ENCODE measurements at regions not wholly inside any gene's neighbourhood (a gene's known extent, or its start where the extent isn't known, plus 50 kb on each side); places are given as distances from the start of the nearest gene placed in this dataset.
"Not testable (repeated sequence)": the region's sequence is repeated elsewhere in the genome, so short reads cannot be mapped to it uniquely, and the experiment has no call there.

DNA sequence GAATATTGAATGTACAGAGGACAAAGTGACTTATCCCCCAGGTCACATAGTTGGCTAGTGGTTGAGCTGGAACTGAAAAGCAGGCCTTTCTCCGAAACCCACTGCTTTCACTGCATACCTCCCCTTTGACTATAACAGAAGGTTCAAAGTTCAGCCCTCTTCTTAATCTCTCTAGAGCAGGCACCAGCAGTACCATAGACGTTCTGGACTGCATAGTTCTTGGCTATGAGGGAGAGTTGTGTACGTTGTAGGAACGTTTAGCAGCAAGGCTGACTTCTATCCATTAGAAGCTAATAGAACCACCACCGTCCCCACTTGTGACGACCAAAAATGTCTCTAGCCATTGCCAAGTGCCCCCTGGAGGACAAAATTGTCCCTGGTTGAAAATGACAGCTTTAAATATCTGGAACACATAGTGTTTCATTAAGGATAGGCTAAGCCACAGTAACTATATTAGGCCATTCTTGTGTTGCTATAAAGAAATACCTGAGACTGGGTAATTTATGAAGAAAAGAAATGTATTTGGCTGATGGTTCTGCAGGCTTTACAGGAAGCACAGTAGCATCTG, 123.8 kb upstream of the MTHFD1L start:
- DNase-seq, result peak; percentile 10 to 21

DNA sequence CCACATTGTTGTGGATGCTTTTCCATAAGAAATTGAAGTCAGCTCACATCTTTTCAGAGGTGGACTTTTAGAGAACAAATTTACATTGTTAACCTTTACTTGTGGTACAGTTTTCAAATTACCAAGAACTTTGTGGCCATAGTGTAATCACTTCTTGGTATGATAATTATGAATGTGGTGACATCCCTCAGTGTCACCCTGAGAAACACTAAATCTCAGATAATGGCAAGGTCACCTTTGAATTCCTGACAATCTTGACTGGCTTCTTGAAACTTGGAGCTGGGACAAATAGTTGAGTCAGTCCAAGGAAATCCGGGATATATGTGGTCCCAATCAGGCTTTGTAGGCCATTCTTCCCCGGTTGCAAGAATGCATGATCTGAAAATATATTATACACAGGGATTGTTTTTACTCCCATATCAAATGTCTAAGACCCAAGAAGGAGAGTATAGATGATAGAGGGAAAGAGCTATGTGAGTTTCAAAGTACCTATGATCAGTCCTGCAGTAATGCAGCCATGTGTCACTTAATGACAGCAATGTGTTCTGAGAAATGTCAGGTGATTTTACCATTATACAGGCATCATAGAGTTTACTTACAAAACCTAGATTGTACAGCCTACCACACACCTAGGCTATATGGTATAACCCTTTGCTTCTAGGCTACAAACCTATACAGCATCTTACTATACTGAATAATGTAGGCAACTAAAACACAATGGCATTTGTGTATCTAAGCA, 120.8 kb upstream of the MTHFD1L start:
- no peak for DNase-seq

DNA sequence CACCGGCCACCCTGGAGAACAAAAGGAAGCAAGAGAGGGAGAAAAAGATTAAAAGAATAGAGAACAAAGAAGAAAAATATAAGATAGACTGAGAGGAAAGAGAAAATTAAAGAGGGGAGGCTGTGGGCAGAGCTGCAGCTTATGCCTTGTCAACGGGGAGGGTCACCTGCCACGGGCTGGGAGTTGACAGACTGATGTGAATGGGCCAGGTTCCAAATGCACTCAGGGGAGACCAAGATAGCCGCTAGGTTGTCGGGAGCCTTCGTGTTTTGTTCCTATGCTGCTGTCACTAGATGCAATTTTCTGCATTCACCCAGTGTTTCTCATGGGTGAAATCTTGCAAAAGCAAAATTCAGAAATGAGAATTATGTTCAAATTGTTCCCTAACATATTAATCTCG, 119.6 kb upstream of the MTHFD1L start:
- DNase-seq, result no peak

DNA sequence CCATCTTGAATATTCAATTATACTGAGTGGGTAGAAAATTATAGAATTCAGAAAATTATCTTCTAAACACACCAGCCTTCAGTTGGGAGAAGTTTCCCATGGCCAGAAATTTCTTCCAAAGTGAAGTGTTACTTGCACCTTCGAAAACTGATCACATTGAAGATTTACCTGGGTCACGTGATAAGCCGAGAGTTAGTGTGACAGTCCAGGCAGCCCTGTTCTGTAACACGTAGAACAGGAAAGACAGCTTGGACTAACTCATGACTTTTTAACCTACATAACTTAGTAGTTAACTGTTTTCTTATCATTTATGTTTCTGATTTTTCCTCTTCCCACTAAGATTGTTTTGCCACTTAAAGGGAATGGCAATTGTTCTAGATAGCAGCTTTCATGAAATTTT, 118.3 kb upstream of the MTHFD1L start:
- DNase-seq, result no peak

DNA sequence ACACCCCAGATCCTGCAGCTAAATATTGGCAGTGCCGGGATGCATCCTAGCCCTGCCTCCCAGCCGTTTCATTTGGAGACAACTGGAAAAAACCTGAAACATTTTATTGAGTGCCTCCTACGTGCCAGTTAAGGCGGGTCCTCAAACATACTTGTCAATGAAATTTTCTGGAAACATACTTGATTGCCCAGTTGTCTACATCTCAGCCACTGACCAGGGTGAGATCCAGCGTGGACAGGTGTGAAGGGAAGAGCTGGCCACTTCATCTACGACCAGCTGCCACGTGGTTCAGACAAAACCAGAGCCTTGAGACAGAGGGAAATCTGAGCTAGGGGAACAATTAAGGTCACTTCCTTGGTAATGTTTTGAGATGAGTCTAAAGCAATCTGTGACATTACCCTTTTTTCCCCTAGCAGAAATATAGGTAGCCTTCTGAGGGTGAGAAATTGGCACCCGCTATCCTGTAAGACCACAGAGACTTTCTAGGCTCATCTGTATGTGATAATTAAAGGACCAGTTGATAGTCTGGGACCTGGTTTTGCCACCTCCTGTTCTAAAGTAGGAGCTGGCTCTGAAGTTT, 116.3 kb upstream of the MTHFD1L start:
- no peak for DNase-seq

DNA sequence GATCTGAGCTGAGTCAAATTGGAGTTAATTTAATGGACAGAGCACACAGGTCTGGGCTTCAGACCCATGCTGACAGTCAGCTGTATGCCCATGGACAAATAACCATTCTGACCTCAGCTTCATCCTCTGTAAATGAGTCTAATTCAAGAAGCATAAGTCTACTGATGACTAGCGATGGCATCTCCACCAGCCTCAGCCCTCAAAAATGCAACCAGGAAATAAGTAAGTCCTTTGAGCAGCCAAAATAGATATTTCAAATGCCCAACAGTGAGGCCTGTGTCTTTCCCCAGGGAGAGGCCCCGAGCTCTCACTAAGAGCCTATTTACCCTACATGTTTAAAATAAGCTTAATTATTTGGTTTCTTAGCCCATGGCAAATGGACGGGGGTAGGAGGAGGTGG, 114.2 kb upstream of the MTHFD1L start:
- DNase-seq, result no peak

DNA sequence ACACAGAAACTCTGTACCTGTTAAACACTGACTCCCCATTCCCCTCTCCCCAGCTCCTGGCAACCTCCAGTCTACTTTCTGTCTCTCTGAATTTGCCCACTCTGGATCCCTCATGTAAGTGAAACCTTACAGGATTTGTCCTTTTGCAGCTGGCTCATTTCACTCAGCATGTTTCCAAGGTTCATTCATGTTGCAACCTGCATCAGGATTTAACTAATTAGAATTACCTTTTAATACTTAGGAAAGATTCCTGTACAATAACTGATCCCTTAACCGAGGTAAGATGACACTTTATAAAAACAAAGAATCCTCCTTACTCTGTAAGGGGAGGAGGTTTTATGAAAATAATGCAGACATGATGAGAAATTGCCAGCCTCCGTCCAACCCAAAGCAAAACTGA, 113.1 kb upstream of the MTHFD1L start:
- DNase-seq, result no peak

DNA sequence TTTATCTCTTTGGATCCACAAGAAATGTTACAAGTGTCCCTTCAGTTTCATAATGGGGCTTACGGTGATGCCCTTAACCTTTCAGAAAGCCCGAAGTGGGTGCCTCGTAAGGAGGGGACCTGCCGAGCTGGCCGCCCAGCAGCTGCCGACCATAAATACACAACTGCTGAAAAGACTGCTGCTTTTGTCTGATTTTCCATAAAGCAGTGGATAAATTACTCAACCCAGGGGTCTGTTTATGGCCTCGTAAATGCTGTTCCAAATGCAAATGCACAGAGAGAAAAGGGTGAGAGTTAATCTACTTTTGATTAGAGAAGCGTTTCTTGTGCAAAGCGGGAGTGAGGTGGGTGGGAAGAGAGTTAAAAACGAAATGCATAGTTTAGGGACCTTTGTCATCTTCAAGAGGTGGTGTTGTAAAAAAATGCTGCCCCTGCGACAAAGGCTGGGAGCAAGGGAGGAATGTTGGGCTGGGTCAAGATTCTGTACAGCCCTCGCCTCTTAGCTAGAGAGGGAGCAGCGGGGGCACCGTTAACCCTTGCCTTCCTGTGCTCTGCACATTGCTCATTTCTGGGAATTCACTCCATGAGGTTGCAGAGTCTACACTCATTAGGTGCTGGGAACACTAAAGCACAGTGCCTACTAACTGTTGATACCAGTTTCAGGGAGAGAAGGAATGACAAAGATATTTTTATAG, 112.0 kb upstream of the MTHFD1L start:
- no peak for DNase-seq

DNA sequence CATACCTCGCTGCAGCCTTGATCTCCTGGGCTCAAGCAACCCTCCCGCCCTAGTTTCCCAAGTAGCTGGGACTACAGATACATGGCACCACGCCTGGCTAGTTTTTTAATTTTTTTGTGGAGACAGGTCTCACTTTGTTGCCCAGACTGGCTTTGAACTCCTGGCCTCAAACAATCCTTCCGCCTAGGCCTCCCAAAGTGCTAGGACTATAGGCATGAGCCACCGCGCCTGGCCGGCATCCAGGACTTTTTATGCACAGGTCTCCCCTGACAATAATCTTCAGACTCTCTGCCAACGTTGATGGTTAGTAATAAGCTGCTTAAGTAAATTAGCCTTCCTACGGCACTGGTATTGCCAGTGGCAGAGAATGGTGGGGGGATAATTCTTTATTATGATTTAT, 110.5 kb upstream of the MTHFD1L start:
- no peak for DNase-seq

DNA sequence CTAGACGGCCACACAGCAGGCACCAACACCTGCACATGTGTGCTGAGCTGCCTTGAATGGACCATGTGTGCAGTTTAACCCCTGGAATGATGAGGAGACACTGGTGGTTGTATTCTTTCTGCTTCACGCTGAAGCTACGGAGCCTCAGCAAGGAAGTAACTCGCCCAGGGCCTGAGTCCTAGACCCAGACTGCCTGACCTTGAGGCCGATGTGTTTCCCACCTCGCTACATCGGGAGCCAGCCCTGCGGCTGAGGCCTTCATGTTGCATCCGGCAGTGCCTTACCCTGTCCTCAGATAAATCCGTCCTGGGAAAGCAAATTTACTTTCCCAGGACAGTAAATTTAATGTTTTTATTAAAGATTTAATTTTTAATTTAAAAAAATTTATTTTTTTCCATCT, 110.0 kb upstream of the MTHFD1L start:
- no peak for DNase-seq

DNA sequence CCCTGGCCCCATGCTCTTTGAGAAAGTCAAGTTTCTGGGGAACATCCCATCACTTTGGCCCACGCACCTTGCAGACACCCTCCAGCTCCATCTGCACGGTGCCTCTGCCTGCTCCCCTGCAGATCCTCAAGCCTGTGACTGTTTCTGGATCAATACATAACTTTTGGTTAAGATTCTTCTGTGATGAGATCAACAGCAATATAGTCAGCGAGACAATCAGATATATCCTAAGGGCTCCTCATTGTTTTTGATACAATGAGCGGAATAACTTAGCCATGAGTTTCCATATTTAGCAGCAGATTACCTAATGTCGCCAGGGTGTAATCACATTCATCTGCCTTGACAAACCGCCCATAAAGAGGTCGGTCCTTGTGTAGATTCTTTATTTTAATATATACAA, 109.3 kb upstream of the MTHFD1L start:
- DNase-seq, result no peak

DNA sequence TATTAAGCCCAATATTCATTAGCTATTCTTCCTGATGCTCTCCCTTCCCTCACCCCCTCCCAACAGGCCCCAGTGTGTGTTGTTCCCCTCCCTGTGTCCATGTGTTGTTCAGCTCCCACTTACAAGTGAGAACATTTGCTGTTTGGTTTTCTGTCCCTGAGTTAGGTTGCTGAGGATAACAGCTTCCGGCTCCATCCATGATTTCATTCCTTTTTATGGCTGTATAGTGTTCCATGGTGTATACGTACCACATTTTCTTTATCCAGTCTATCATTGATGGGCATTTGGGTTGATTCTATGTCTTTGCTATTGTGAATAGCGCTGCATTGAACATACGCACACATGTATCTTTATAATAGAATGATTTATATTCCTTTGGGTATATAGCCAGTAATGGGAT, 107.7 kb upstream of the MTHFD1L start:
- not testable (repeated sequence) for DNase-seq

DNA sequence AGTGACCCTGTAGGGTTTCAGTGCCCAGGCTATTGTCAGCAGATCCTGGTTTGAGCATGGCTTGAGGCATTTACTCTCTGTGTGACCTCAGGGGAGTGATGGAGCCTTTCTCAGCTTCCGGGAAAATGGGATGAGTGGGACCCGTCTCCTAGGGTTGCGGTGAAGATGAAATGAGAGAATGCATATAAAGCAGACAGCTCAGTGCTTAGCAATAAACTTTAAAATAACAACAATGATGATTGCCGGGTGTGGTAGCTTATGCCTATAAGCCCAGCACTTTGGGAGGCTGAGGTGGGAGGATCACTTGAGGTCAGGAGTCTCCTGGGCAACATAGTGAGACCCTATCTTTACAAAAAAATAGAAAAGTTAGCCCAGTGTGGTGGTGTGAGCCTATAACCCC, 106.0 kb upstream of the MTHFD1L start:
- no peak for DNase-seq

DNA sequence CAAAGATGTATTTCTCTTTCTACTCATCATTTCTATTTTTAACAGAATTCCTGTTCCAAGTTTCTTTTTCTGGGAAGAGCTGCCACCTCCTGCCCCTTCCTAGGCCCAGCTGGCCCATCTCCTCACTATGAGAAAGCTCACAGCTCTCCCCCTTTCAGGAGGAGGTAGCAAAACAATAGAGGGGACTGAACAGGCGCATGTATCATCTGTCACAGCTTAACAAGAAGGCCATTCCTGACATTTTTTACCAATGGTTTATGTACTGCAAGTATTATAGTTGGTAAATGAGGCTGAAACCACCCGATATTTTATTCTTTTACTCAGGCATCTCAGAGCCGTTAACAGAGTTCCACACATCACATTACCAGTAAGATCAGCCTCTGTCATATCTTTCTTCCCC, 103.7 kb upstream of the MTHFD1L start:
- no peak for DNase-seq

DNA sequence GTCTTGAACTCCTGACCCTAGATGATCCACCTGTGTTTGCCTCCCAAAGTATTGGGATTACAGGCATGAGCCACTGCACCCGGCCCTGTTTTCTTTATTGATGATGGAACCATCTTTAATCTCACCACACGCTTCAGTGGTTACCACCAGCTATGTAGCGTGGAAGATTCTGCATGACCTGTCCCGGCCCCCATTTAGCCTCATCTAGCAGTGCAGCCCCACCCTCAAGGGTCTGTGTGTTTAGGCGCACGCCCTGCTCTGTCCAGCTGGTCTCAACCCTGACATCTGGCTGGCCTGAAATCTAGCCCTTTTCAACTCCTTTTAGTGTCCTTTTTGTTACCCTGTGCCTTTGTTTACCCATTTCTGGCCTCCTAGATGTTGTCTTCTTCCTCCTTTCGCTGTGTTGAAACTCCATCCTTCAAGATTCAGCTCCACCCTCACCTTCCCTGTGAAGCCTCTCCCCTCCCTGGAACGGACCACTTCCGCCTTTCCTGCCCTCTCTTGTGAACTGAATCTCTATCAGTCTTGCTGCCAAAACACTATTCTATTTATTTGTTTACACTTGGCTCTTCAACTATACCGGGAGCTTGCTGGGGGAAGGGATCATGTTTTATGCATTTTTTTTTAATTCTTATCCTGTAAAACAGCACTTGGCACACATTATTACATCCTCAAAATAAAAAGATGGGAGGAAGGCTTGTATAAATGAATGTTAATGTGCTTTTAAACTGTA, 101.0 kb upstream of the MTHFD1L start:
- no peak for DNase-seq

DNA sequence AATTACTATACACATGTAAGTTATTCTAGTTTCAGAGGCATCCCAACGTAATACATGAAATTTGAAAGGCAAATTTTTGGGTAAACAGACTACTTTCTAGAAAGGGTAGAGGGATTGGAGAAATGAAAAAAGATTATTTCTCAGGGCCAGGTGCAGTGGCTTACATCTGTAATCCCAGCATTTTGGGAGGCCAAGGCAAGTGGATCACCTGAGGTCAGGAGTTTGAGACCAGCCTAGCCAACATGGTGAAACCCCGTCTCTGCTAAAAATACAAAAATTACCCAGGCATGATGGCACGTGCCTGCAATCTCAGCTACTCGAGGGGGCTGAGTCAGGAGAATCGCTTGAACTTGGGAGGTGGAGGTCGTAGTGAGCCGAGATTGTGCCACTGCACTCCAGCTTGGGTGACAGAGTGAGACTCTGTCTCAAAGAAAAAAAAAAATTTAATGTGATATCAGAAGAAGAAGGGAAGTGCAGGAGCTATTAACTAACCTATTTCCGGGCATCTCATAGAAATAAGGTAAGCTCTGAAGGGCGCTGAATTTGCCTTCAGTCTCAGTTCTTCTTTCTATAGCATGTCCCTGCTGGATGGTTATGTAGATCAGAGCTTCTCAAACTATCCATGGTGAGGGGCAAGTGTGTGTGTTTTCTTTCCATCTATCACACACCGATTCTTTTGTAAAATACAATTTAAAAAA, 100.3 kb upstream of the MTHFD1L start:
- no peak for DNase-seq

DNA sequence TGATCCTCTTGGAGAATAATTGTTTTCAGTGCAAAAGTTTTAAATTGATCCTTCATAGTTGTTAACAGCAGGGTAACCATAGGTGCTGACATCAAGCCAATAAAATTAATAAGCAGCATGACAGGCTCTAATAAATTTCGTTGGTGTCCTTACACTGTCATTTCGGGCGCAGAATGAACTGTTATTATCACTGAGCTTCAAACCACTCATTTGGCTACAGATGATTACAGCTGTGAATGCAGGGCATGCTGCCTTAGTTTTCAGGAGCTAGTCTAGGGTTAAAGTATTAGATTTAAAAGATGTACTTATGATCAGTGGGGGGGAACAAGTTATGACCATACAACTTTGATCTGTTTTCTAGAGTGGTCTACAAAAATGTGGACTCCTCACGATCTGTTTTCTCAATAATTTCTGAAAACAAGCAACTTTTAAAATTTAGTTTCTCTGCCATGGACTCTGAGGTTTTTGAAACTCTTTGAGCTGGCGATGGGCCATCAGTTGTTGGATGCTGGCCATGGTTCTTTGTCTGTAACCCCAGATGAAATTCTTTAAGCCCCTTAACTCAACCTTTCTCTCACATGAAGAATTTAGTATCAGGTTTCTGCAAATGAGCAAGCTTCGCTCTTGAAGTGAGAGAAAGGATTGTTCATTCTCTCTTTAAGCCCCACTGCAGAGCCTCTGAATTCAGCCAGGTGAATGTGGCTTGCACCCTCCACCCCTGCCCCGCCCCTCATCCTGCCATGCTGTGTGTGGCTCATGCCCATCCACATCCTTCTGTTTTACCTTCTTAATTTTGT, 99.1 kb upstream of the MTHFD1L start:
- no peak for DNase-seq

DNA sequence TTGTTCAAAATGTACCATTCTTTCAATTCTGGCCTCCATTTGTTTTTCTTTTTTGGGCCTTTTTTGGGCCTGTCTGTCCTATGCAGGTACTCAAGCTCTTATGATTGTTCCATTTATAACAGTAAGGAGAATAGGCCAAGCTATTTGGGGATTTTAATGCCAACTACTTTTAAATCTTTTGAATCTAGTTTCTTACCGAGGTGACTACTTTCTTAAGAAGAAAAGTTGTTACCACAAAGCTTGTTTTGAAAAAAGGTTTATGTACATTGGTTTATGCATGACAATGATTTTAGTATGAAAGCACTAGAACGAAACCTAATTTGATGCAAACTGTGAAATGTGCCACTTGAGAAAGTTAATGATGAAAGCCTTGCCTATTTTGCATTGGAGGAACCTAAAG, 98.3 kb upstream of the MTHFD1L start:
- DNase-seq, result no peak

DNA sequence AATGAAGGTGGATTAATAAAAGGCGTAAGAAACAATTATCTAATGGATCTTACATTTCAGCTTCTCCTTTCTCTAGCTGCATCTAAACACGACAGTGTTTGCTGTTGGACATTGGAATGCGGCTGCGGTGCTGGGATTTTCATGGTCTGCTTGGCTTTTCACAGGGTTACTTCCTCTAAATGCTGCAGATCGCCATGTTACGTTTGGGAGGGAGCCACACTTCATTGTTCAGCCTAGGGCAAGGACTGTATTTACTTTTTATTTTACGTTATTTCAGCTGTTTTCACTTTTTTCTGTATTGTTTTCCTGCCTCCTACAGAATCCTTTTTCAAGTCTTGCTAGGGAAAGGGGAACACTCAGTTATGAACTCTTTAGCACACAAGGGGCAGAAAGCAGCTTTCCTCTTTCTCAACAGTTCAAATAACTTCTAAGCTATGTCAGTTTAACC, 97.9 kb upstream of the MTHFD1L start:
- no peak for DNase-seq

DNA sequence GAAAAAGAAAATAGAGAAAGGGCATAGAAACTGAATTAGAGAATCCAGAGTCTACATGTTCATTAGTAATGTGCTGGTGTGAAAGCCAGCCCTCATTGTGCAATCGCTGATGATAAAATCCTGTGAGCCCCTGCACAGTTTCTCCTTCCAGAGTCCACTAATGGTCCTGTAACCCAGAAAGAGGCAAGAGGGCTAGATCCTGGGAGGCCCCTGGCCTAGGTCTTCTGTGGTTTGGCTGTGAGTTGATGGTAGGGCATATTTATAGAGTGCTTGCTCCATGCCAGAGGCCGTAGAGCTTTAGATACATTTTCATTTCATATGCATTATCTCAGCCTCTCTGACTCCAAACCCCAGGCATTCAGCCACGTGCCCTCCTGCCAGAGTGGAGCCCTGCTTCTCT, 94.9 kb upstream of the MTHFD1L start:
- no peak for DNase-seq

DNA sequence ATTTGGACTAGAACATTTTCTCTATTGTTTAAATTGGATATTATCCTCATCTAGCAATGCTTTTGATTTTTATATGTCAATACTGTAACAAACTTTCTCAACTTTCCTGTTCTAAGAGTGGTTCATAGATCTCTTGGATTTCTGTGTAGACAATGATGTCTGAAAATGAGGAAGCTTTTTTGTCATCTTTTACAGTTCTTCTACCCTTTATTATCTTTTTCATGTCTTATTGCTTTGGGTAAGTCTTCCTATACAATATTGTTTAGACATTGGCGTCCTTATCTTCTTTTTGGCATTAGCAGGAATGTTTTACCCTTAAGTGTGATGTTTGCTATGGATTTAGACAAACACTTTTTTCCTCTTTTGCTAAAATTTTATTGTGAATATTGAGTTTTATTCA, 91.5 kb upstream of the MTHFD1L start:
- DNase-seq, result no peak
